GM12875 (cell line): ENCODE measurements at regions not wholly inside any gene's neighbourhood (a gene's known extent, or its start where the extent isn't known, plus 50 kb on each side); places are given as distances from the start of the nearest gene placed in this dataset.

Experiments used
- H3K4me3 ChIP-seq: one replicate; pipeline ENCODE4 v1.5.1; 2011; ENCODE audit warnings: low read depth, low read length, control low read depth
- TF ChIP-seq, protein P1 (sequence below): IDR thresholded peaks from 2 replicates; pipeline ENCODE4 v1.5.1; 2011; ENCODE audit warnings: low read depth, mild to moderate bottlenecking, control low read depth, inconsistent platforms, low read length, moderate library complexity, borderline replicate concordance; ENCODE audit not compliant: insufficient read depth

DNA sequence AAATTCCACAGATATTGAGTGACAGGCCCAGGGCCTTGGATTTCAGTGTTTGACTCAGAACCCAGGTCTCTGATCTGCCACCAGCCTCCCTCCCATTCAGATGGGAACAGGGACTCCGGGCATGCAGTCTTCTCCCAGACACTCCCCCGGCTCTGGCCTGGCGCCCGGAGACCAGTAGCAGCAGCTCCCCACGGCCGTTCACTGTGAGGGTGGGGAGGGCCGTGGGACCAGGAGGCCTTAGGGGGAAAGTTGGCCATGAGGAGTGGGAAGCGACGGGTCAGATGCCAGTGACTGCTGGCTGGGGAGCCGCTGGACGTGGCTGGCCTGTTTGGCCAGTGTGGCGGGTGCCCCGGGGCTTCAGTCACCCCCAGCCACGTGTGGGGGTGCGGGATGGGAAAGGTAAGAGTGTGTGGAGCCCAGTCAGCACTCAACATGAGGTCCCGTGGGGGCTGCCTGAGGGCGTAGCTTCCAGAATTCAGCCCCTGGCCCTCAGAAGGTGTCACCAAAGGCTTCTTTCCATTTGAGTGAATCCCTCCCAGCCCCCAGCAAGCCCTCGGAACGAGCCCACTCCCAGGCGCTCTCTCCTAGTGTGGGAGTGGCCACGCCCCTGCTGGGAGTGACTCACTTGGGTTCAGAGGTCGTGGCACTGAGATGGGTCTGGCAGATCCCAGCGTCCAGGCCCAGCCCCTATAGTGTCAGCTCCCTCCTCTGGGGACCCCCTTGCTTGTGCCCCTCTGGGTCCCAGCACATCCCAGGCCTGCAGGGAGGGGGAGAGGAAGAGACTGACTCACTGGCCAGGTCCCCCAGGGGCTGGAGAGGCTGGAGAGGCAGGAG is 309.4 kb downstream of the SEC14L1 start:
- TF ChIP-seq, protein P1, sequence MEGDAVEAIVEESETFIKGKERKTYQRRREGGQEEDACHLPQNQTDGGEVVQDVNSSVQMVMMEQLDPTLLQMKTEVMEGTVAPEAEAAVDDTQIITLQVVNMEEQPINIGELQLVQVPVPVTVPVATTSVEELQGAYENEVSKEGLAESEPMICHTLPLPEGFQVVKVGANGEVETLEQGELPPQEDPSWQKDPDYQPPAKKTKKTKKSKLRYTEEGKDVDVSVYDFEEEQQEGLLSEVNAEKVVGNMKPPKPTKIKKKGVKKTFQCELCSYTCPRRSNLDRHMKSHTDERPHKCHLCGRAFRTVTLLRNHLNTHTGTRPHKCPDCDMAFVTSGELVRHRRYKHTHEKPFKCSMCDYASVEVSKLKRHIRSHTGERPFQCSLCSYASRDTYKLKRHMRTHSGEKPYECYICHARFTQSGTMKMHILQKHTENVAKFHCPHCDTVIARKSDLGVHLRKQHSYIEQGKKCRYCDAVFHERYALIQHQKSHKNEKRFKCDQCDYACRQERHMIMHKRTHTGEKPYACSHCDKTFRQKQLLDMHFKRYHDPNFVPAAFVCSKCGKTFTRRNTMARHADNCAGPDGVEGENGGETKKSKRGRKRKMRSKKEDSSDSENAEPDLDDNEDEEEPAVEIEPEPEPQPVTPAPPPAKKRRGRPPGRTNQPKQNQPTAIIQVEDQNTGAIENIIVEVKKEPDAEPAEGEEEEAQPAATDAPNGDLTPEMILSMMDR: no peak
- H3K4me3 ChIP-seq: peak overlapping the region; percentile 78

DNA sequence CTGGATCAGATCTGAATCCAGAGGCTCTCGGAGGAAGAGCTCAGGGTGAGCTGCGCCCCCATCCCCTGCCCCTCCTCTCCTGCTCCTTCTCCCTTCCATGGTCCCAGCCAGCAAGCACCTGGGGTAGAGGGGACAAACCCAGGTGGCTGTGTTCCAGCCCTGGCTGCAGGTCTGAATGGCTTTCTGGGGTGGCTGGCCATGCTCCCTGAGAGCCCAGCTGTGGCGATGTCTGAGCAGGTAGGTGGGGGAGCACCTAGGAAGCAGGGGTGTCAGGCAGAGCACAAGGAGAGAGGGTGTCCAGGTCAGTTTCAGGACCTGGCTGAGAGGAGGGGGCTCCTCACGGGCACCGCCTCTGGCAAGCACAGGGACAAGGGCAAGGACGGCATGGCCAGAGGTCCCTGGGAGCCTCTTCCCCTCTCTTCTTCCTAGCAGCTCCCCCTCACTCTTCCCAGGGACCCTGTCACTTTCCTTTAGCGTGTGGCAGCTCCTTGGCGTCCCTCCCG is 310.0 kb downstream of the SEC14L1 start:
- H3K4me3 ChIP-seq: peak overlapping the region; percentile 78
- TF ChIP-seq, protein P1: no peak

DNA sequence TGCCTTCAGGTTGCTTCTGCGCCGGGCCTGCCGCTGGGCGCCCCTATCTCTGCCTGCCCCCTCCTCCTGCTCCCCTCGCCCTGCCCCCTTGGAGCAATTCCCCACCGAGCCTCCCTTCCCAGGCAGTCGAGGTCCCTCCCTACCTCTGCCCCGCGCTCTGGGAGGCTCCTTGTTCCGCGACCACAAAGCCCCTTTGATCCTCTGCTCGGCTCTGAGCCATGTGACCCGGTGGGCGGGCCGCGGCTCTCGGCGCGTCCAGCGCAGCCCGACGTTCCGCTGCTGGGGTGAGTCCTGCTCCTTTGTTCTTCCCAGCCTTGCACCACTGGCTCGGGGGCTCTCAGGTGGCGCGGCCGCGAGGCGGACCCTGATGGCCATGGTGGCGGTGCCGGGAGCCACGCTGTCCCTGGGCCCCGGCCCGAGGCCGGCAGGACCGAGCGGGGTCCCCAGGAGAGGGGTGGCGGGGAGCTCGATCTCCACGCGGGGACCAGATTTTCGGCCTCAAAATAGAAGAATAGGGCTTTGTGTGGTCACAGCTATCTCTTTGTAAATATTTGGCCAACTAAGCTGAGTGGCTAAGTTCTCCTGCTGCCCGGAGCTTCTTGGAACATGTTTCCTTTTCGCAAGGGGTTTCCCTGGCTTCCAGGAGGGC is 310.6 kb downstream of the SEC14L1 start:
- peak overlapping the region; percentile 78 for H3K4me3 ChIP-seq
- TF ChIP-seq, protein P1: no peak

DNA sequence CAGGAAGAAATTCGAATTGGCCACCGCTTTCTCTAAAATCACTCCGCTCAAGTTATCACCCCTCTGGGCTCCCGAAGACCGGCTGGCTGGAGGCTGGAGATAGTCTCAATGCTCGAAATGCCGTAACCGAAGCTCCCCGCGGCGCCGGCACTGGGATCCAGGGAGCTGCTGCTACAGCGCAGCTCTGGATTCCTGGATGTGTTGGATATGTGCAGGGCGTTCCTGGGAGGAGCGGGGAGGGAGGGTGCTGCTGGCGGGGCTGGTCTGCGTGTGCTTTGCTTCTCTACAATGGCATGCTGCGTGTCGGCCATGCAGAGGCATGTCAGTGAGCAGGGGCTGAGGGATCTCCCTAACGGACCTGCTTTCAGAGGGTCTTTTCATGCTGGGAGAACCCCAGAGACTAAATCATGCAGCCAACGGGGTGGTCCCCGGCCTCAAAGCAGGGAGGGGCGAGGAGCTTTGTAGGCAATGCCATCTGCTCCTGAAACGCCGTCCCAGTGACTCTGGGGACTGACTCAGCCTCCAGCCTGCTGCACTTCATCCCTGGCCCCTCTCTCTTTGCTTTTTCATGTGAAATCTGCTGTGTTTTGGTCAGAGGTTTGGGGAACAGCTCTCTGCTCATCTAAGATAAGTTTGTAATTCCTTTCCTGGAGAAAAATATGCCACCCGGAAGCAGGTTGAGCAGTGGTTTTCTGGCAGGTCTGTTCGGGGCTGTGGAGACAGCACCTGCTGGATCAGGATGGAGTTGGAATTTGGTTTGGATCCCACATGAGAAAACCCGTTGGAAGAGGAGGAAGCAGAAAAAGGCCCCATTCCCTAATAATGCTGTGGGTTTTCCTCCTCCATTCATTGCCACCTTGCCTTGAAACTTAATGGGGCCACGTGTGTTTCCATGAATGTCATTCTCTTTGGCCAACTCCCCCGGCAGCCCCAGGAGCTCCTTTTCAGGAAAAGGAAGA is 311.4 kb downstream of the SEC14L1 start:
- peak overlapping the region; percentile 78 for H3K4me3 ChIP-seq
- TF ChIP-seq, protein P1: no peak

DNA sequence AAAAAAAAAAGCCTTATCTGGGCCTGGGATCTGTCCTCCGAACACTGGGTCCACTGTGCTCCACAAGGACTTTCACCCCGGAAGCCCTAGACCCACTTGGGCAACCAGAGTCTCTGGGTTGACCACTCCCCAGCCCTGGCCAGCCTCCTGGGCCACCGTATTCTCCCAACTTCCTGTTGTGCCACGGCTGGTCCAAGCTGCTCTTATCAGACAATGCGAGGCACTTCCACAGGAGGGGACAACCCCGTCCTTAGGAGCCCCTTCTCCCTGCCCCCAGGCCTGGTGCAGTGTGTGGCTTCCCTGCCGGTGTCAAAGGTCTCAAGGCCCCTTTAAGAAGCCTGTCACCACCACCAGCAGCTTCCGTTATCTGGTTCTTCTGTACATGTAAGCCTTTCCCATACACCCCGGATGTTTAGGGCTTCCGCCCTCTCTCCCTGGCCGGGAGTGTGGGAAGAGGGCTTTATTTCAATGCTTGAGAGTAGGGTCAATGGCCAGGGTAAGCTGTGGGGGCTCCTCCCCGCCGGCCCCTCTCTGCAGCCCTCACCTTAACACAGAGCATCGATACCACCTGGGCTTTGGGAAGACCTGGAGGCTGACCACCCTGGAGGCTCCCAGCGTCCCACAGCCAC is 313.0 kb downstream of the SEC14L1 start:
- TF ChIP-seq, protein P1: no peak
- H3K4me3 ChIP-seq: peak overlapping the region; percentile 58

DNA sequence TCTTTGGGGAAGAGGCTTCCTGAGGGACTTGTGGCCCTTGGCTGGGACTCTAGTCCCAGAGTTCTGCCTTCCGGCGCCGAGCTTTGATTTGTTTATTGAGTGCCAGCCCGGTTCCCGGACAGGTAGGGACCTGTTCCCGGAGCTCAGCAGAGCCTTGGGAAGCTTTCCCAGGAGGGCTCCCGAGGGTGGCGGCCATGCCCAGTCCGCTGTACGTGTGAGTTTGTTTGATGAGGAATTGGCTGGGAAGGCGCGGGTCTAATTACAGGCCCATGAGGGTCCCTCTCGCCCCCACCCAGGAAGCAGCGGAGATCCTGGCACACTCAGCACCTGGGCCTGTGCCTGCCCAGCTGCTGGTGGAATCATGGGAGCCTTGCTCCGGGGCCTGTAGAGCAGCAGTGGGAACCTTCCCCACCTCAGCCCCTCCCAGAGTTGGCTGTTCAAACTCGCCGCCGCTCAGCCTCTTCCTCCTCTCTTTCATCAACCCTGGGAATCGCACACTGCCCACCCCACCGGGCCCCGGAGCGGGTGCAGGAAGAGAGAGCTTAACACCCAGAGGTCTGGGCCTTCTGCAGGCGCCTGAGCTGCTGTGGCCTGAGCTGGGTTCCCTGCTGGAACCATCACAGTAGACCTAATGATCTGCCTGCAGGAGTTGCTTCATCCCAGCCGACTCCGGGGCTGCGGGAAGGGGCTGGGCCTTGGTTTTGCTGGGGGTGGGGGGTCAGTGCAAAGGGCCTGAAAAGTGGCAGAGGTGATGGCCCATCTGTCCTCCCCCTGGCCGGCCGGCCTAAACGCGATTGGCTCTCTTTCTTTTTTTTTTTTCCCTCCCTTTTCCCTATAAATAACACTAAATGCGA is 313.7 kb downstream of the SEC14L1 start:
- TF ChIP-seq, protein P1: no peak
- peak overlapping the region; percentile 58 for H3K4me3 ChIP-seq
